GM12878 (cell line): ENCODE measurements at regions not wholly inside any gene's neighbourhood (a gene's known extent, or its start where the extent isn't known, plus 50 kb on each side); places are given as distances from the start of the nearest gene placed in this dataset.

Experiments
- NFYB ChIP-seq: IDR thresholded peaks from 2 replicates; pipeline ENCODE4 v1.6.1; 2011; ENCODE audit warnings: low read depth, mild to moderate bottlenecking, low read length, improper control_type of control experiment, moderate library complexity; ENCODE audit not compliant: insufficient read depth
- NR2F1 ChIP-seq: fragments of 450-650 bp; conservative IDR thresholded peaks from 2 replicates; pipeline ENCODE4 v1.6.1; 2017; ENCODE audit warnings: mild to moderate bottlenecking
- RCOR1 ChIP-seq: conservative IDR thresholded peaks from 2 replicates; pipeline ENCODE4 v1.6.1; 2012; ENCODE audit warnings: low read depth, low read length, improper control_type of control experiment
- RFX5 ChIP-seq: IDR thresholded peaks from 2 replicates; pipeline ENCODE4 v1.6.1; 2011; ENCODE audit warnings: low read depth, low read length, improper control_type of control experiment
- WRNIP1 ChIP-seq: IDR thresholded peaks from 2 replicates; pipeline ENCODE4 v1.6.1; 2011; ENCODE audit warnings: low read depth, low read length, improper control_type of control experiment, borderline replicate concordance
- TF ChIP-seq, protein P1 (sequence below): fragments of 450-650 bp; IDR thresholded peaks from 2 replicates; pipeline ENCODE4 v1.6.1; 2016; ENCODE audit warnings: mild to moderate bottlenecking, moderate library complexity, borderline replicate concordance
- TF ChIP-seq, protein P2 (sequence below): fragments of 450-650 bp; IDR thresholded peaks from 2 replicates; pipeline ENCODE4 v1.6.1; 2018; ENCODE audit warnings: borderline replicate concordance, mild to moderate bottlenecking; ENCODE audit not compliant: partially characterized antibody
- TF ChIP-seq, protein P3 (sequence below): fragments of 450-650 bp; IDR thresholded peaks from 2 replicates; pipeline ENCODE4 v1.6.1; 2016; ENCODE audit warnings: mild to moderate bottlenecking

- TF ChIP-seq, protein P1, sequence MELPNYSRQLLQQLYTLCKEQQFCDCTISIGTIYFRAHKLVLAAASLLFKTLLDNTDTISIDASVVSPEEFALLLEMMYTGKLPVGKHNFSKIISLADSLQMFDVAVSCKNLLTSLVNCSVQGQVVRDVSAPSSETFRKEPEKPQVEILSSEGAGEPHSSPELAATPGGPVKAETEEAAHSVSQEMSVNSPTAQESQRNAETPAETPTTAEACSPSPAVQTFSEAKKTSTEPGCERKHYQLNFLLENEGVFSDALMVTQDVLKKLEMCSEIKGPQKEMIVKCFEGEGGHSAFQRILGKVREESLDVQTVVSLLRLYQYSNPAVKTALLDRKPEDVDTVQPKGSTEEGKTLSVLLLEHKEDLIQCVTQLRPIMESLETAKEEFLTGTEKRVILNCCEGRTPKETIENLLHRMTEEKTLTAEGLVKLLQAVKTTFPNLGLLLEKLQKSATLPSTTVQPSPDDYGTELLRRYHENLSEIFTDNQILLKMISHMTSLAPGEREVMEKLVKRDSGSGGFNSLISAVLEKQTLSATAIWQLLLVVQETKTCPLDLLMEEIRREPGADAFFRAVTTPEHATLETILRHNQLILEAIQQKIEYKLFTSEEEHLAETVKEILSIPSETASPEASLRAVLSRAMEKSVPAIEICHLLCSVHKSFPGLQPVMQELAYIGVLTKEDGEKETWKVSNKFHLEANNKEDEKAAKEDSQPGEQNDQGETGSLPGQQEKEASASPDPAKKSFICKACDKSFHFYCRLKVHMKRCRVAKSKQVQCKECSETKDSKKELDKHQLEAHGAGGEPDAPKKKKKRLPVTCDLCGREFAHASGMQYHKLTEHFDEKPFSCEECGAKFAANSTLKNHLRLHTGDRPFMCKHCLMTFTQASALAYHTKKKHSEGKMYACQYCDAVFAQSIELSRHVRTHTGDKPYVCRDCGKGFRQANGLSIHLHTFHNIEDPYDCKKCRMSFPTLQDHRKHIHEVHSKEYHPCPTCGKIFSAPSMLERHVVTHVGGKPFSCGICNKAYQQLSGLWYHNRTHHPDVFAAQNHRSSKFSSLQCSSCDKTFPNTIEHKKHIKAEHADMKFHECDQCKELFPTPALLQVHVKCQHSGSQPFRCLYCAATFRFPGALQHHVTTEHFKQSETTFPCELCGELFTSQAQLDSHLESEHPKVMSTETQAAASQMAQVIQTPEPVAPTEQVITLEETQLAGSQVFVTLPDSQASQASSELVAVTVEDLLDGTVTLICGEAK: no peak
- TF ChIP-seq RFX5: no peak
- TF ChIP-seq, protein P2, sequence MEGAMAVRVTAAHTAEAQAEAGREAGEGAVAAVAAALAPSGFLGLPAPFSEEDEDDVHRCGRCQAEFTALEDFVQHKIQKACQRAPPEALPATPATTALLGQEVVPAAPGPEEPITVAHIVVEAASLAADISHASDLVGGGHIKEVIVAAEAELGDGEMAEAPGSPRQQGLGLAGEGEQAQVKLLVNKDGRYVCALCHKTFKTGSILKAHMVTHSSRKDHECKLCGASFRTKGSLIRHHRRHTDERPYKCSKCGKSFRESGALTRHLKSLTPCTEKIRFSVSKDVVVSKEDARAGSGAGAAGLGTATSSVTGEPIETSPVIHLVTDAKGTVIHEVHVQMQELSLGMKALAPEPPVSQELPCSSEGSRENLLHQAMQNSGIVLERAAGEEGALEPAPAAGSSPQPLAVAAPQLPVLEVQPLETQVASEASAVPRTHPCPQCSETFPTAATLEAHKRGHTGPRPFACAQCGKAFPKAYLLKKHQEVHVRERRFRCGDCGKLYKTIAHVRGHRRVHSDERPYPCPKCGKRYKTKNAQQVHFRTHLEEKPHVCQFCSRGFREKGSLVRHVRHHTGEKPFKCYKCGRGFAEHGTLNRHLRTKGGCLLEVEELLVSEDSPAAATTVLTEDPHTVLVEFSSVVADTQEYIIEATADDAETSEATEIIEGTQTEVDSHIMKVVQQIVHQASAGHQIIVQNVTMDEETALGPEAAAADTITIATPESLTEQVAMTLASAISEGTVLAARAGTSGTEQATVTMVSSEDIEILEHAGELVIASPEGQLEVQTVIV: no peak
- TF ChIP-seq NR2F1: no peak
- TF ChIP-seq WRNIP1: no peak
- TF ChIP-seq, protein P3, sequence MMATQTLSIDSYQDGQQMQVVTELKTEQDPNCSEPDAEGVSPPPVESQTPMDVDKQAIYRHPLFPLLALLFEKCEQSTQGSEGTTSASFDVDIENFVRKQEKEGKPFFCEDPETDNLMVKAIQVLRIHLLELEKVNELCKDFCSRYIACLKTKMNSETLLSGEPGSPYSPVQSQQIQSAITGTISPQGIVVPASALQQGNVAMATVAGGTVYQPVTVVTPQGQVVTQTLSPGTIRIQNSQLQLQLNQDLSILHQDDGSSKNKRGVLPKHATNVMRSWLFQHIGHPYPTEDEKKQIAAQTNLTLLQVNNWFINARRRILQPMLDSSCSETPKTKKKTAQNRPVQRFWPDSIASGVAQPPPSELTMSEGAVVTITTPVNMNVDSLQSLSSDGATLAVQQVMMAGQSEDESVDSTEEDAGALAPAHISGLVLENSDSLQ: no peak
- TF ChIP-seq NFYB: no peak
- TF ChIP-seq RCOR1: no peak
These were observed 172.7 kb downstream of the HRH4 start (continued) for GRCh38 chr18:24633121-24633520.
